Superior temporal gyrus (tissue), 1 donor: ENCODE measurements at regions not wholly inside any gene's neighbourhood (a gene's known extent, or its start where the extent isn't known, plus 50 kb on each side); places are given as distances from the start of the nearest gene placed in this dataset.
A peak's percentile ranks its signal among the peaks of the same experiment; 100 is the strongest.
"Not testable (repeated sequence)": the region's sequence is repeated elsewhere in the genome, so short reads cannot be mapped to it uniquely, and the experiment has no call there.

Experiments
- DNase-seq: peaks from one replicate; pipeline ENCODE4 v3.0.0-alpha.2; 2016; ENCODE audit errors: extremely low spot score

GRCh38 chr4:89497517-89498308 lies 190.1 kb upstream of the GPRIN3 start:
- DNase-seq = no peak

- DNase-seq = no peak
Measured at GRCh38 chr4:89496851-89497250, 189.3 kb upstream of the GPRIN3 start.

GRCh38 chr4:89493367-89493766 lies 185.8 kb upstream of the GPRIN3 start:
- no peak for DNase-seq

GRCh38 chr4:89492581-89493071 lies 185.0 kb upstream of the GPRIN3 start:
- DNase-seq = no peak

GRCh38 chr4:89491761-89492160 lies 184.2 kb upstream of the GPRIN3 start:
- DNase-seq = no peak

- DNase-seq = not testable (repeated sequence)
Measured at GRCh38 chr4:89489921-89490431, 182.4 kb upstream of the GPRIN3 start.

- DNase-seq = no peak
Measured at GRCh38 chr4:89489338-89489771, 181.8 kb upstream of the GPRIN3 start.

- no peak for DNase-seq
Measured at GRCh38 chr4:89488736-89489135, 181.1 kb upstream of the GPRIN3 start.

GRCh38 chr4:89486673-89487072 lies 179.1 kb upstream of the GPRIN3 start:
- DNase-seq = no peak

GRCh38 chr4:89486042-89486441 lies 178.4 kb upstream of the GPRIN3 start:
- peak; percentile 31 for DNase-seq

GRCh38 chr4:89483833-89484232 lies 176.2 kb upstream of the GPRIN3 start:
- DNase-seq = no peak

- no peak for DNase-seq
Measured at GRCh38 chr4:89482926-89483595, 175.5 kb upstream of the GPRIN3 start.

- peak; percentile 52 for DNase-seq
Measured at GRCh38 chr4:89482251-89482650, 174.7 kb upstream of the GPRIN3 start.

GRCh38 chr4:89469930-89470375 lies 162.4 kb upstream of the GPRIN3 start:
- DNase-seq = peak; percentile 42

- no peak for DNase-seq
Measured at GRCh38 chr4:89469516-89469915, 161.9 kb upstream of the GPRIN3 start.

- no peak for DNase-seq
Measured at GRCh38 chr4:89468602-89469001, 161.0 kb upstream of the GPRIN3 start.

GRCh38 chr4:89463341-89463740 lies 155.7 kb upstream of the GPRIN3 start:
- DNase-seq = no peak

- DNase-seq = no peak
Measured at GRCh38 chr4:89447543-89447942, 139.9 kb upstream of the GPRIN3 start.

- DNase-seq = no peak
Measured at GRCh38 chr4:89446193-89446592, 138.6 kb upstream of the GPRIN3 start.

GRCh38 chr4:89439533-89439932 lies 131.9 kb upstream of the GPRIN3 start:
- no peak for DNase-seq

- no peak for DNase-seq
Measured at GRCh38 chr4:89438102-89438831, 130.7 kb upstream of the GPRIN3 start.

- peak; percentile 83 for DNase-seq
Measured at GRCh38 chr4:89434364-89434988, 126.9 kb upstream of the GPRIN3 start.
